HepG2 (cell line): ENCODE measurements at regions not wholly inside any gene's neighbourhood (a gene's known extent, or its start where the extent isn't known, plus 50 kb on each side); places are given as distances from the start of the nearest gene placed in this dataset.

Experiments
- FOXA3 ChIP-seq: IDR thresholded peaks from 2 replicates; pipeline ENCODE4 v1.6.1; 2016; ENCODE audit warnings: missing genetic modification reagents, missing compliant biosample characterization
- GABPA ChIP-seq, 2 experiments: IDR thresholded peaks; 2 replicates each; pipeline ENCODE4 v1.6.1; 2011 to 2016; ENCODE audit warnings: low read depth in 2 of 2, low read length in 1 of 2, missing biosample characterization in 1 of 2, missing genetic modification characterization in 1 of 2
- HMG20A ChIP-seq: IDR thresholded peaks from 2 replicates; pipeline ENCODE4 v1.6.1; 2016; ENCODE audit warnings: borderline replicate concordance
- HNF4G ChIP-seq, 2 experiments: sonication (generic) in 1 of 2; formaldehyde crosslinking in 1 of 2; IDR thresholded peaks; 2 replicates each; pipeline versions ENCODE4 v1.4.0 to v1.6.1; 2011 to 2020; ENCODE audit warnings: borderline replicate concordance in 2 of 2, low read depth in 2 of 2, mild to moderate bottlenecking in 2 of 2, low read length in 1 of 2, missing genetic modification reagents in 1 of 2, moderate library complexity in 1 of 2
- KLF15 ChIP-seq: sonication (generic); formaldehyde crosslinking; IDR thresholded peaks from 2 replicates; pipeline ENCODE4 v1.8.1; 2023; ENCODE audit warnings: borderline replicate concordance, mild to moderate bottlenecking, inconsistent platforms, missing genetic modification reagents, mixed read lengths
- NR2F1 ChIP-seq, 2 experiments: fragments of 450-650 bp in 1 of 2; formaldehyde crosslinking in 1 of 2; IDR thresholded peaks; 2 replicates each; pipeline versions ENCODE4 v1.5.0 to v1.6.1; 2016 to 2020; ENCODE audit warnings: mild to moderate bottlenecking in 1 of 2, missing compliant biosample characterization in 1 of 2, missing genetic modification reagents in 1 of 2, moderate library complexity in 1 of 2
- NR2F2 ChIP-seq: IDR thresholded peaks from 2 replicates; pipeline ENCODE4 v1.6.1; 2012; ENCODE audit warnings: low read depth, inconsistent platforms, borderline replicate concordance
- NR2F6 ChIP-seq, 2 experiments: IDR thresholded peaks; 2 replicates each; pipeline ENCODE4 v1.6.1; 2016; ENCODE audit warnings: antibody characterized with exemption in 1 of 2, mild to moderate bottlenecking in 1 of 2
- PHB2 ChIP-seq: fragments of 450-650 bp; IDR thresholded peaks from 2 replicates; pipeline ENCODE4 v1.6.1; 2018; ENCODE audit not compliant: partially characterized antibody
- POGZ ChIP-seq: sonication (generic); formaldehyde crosslinking; IDR thresholded peaks from 2 replicates; pipeline ENCODE4 v1.4.0; 2020; ENCODE audit warnings: mild to moderate bottlenecking, missing genetic modification reagents
- RXRA ChIP-seq: sonication (generic); formaldehyde crosslinking; IDR thresholded peaks from 2 replicates; pipeline ENCODE4 v1.5.1; 2020; ENCODE audit warnings: missing genetic modification reagents
- RXRB ChIP-seq: IDR thresholded peaks from 2 replicates; pipeline ENCODE4 v1.6.1; 2016; ENCODE audit warnings: borderline replicate concordance, missing genetic modification reagents, missing compliant biosample characterization
- SALL1 ChIP-seq: sonication (generic); formaldehyde crosslinking; IDR thresholded peaks from 2 replicates; pipeline ENCODE4 v1.8.0; 2022; ENCODE audit warnings: mild to moderate bottlenecking, missing genetic modification reagents
- SIX1 ChIP-seq: sonication (generic); formaldehyde crosslinking; IDR thresholded peaks from 2 replicates; pipeline ENCODE4 v1.4.0; 2020; ENCODE audit warnings: missing genetic modification reagents, borderline replicate concordance
- SOX5 ChIP-seq: IDR thresholded peaks from 2 replicates; pipeline ENCODE4 v1.6.1; 2016; ENCODE audit warnings: borderline replicate concordance
- TEAD3 ChIP-seq: optimal IDR thresholded peaks from 2 replicates; pipeline ENCODE3; 2016; ENCODE audit warnings: borderline replicate concordance
- ZKSCAN1 ChIP-seq: fragments of 150-350 bp; IDR thresholded peaks from 2 replicates; pipeline ENCODE4 v1.6.1; 2014; ENCODE audit warnings: low read length
- ZMYM4 ChIP-seq: sonication (generic); formaldehyde crosslinking; IDR thresholded peaks from 2 replicates; pipeline ENCODE4 v1.8.1; 2023; ENCODE audit warnings: mild to moderate bottlenecking, missing genetic modification reagents
- ZNF232 ChIP-seq: sonication (generic); formaldehyde crosslinking; IDR thresholded peaks from 2 replicates; pipeline ENCODE4 v1.4.0; 2020; ENCODE audit warnings: missing genetic modification reagents, borderline replicate concordance
- ZNF331 ChIP-seq: sonication (generic); formaldehyde crosslinking; IDR thresholded peaks from 2 replicates; pipeline ENCODE4 v1.4.0; 2020; ENCODE audit warnings: missing genetic modification reagents
- ZNF607 ChIP-seq: sonication (generic); formaldehyde crosslinking; IDR thresholded peaks from 2 replicates; pipeline ENCODE4 v1.5.1; 2020; ENCODE audit warnings: missing genetic modification reagents, mild to moderate bottlenecking, borderline replicate concordance
- ZNF660 ChIP-seq: sonication (generic); formaldehyde crosslinking; IDR thresholded peaks from 2 replicates; pipeline ENCODE4 v1.5.1; 2020; ENCODE audit warnings: mild to moderate bottlenecking, low read depth, missing genetic modification reagents, borderline replicate concordance
- TF ChIP-seq, protein P1 (sequence below): IDR thresholded peaks from 2 replicates; pipeline ENCODE4 v1.4.0; 2020; ENCODE audit warnings: mild to moderate bottlenecking, missing genetic modification reagents
- TF ChIP-seq, protein P2 (sequence below): sonication (generic); formaldehyde crosslinking; conservative IDR thresholded peaks from 2 replicates; pipeline ENCODE4 v1.4.0; 2020; ENCODE audit warnings: mild to moderate bottlenecking, missing genetic modification reagents, moderate library complexity

GRCh38 chr14:56741325-56741724 is 69.0 kb downstream of the OTX2 start (continued):
- TF ChIP-seq, protein P1, sequence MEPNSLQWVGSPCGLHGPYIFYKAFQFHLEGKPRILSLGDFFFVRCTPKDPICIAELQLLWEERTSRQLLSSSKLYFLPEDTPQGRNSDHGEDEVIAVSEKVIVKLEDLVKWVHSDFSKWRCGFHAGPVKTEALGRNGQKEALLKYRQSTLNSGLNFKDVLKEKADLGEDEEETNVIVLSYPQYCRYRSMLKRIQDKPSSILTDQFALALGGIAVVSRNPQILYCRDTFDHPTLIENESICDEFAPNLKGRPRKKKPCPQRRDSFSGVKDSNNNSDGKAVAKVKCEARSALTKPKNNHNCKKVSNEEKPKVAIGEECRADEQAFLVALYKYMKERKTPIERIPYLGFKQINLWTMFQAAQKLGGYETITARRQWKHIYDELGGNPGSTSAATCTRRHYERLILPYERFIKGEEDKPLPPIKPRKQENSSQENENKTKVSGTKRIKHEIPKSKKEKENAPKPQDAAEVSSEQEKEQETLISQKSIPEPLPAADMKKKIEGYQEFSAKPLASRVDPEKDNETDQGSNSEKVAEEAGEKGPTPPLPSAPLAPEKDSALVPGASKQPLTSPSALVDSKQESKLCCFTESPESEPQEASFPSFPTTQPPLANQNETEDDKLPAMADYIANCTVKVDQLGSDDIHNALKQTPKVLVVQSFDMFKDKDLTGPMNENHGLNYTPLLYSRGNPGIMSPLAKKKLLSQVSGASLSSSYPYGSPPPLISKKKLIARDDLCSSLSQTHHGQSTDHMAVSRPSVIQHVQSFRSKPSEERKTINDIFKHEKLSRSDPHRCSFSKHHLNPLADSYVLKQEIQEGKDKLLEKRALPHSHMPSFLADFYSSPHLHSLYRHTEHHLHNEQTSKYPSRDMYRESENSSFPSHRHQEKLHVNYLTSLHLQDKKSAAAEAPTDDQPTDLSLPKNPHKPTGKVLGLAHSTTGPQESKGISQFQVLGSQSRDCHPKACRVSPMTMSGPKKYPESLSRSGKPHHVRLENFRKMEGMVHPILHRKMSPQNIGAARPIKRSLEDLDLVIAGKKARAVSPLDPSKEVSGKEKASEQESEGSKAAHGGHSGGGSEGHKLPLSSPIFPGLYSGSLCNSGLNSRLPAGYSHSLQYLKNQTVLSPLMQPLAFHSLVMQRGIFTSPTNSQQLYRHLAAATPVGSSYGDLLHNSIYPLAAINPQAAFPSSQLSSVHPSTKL (CRISPR knock-in tag), result peak; percentile 86
- TF ChIP-seq ZMYM4 (CRISPR knock-in tag) (peak; percentile 41; the same call in 1 of the 2 replicates), ZKSCAN1 (peak; percentile 94), NR2F2 (0 out of 2 replicates have a peak, but pooled peaks have one; percentile 35), FOXA3 (CRISPR knock-in tag) (peak; percentile 43), PHB2 (no peak), RXRA (peak; percentile 33; the same call in 1 of the 2 replicates), ZNF660 (CRISPR knock-in tag) (no peak), TEAD3 (CRISPR knock-in tag) (peak; percentile 22), SALL1 (CRISPR knock-in tag) (peak; percentile 41; the same call in 1 of the 2 replicates), ZNF331 (CRISPR knock-in tag) (peak; percentile 30; the same call in 1 of the 2 replicates), SOX5 (CRISPR knock-in tag) (peak; percentile 44; the same call in 1 of the 2 replicates), RXRB (CRISPR knock-in tag) (peak; percentile 83), HMG20A (peak; percentile 59; the same call in 1 of the 2 replicates), HNF4G (IDR thresholded peaks at IDR 0.05; ENCODE audit: borderline replicate concordance, low read depth, low read length) (no peak), HNF4G (CRISPR knock-in tag; IDR thresholded peaks at IDR 0.05; ENCODE audit: borderline replicate concordance, low read depth) (peak; percentile 61; the same call in 1 of the 2 replicates), KLF15 (CRISPR knock-in tag) (no peak), ZNF607 (no peak), GABPA (IDR thresholded peaks at IDR 0.05; ENCODE audit: low read depth, low read length) (no peak), GABPA (CRISPR knock-in tag; IDR thresholded peaks at IDR 0.05; ENCODE audit: low read depth) (0 out of 2 replicates have a peak, but pooled peaks have one; percentile 19), NR2F1 (CRISPR knock-in tag; IDR thresholded peaks at IDR 0.05) (peak; percentile 84 to 86), SIX1 (CRISPR knock-in tag) (no peak), NR2F6 (IDR thresholded peaks at IDR 0.05) (peak; percentile 82), NR2F6 (CRISPR knock-in tag; IDR thresholded peaks at IDR 0.05) (peak; percentile 85), POGZ (CRISPR knock-in tag) (0 out of 2 replicates have a peak, but pooled peaks have one; percentile 29), ZNF232 (no peak)
- TF ChIP-seq, protein P2, sequence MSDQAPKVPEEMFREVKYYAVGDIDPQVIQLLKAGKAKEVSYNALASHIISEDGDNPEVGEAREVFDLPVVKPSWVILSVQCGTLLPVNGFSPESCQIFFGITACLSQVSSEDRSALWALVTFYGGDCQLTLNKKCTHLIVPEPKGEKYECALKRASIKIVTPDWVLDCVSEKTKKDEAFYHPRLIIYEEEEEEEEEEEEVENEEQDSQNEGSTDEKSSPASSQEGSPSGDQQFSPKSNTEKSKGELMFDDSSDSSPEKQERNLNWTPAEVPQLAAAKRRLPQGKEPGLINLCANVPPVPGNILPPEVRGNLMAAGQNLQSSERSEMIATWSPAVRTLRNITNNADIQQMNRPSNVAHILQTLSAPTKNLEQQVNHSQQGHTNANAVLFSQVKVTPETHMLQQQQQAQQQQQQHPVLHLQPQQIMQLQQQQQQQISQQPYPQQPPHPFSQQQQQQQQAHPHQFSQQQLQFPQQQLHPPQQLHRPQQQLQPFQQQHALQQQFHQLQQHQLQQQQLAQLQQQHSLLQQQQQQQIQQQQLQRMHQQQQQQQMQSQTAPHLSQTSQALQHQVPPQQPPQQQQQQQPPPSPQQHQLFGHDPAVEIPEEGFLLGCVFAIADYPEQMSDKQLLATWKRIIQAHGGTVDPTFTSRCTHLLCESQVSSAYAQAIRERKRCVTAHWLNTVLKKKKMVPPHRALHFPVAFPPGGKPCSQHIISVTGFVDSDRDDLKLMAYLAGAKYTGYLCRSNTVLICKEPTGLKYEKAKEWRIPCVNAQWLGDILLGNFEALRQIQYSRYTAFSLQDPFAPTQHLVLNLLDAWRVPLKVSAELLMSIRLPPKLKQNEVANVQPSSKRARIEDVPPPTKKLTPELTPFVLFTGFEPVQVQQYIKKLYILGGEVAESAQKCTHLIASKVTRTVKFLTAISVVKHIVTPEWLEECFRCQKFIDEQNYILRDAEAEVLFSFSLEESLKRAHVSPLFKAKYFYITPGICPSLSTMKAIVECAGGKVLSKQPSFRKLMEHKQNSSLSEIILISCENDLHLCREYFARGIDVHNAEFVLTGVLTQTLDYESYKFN (CRISPR knock-in tag), result 0 out of 2 replicates have a peak, but pooled peaks have one; percentile 26
